H54 (cell line): ENCODE measurements at regions not wholly inside any gene's neighbourhood (a gene's known extent, or its start where the extent isn't known, plus 50 kb on each side); places are given as distances from the start of the nearest gene placed in this dataset.
"Not testable (repeated sequence)": the region's sequence is repeated elsewhere in the genome, so short reads cannot be mapped to it uniquely, and the experiment has no call there.

Experiments used
- DNase-seq: peaks from one replicate; pipeline ENCODE4 v3.0.0; 2011; ENCODE audit warnings: low spot score, mixed read lengths; ENCODE audit not compliant: insufficient read length
- FAIRE-seq: peaks from 3 replicates; lab custom pipeline; 2011; peaks lifted over from hg19 to GRCh38; lab: Jason Lieb, UNC
- POLR2A ChIP-seq: IDR thresholded peaks from 2 replicates; pipeline ENCODE4 v1.6.1; 2011; ENCODE audit warnings: low read depth, mild to moderate bottlenecking, low read length

DNA sequence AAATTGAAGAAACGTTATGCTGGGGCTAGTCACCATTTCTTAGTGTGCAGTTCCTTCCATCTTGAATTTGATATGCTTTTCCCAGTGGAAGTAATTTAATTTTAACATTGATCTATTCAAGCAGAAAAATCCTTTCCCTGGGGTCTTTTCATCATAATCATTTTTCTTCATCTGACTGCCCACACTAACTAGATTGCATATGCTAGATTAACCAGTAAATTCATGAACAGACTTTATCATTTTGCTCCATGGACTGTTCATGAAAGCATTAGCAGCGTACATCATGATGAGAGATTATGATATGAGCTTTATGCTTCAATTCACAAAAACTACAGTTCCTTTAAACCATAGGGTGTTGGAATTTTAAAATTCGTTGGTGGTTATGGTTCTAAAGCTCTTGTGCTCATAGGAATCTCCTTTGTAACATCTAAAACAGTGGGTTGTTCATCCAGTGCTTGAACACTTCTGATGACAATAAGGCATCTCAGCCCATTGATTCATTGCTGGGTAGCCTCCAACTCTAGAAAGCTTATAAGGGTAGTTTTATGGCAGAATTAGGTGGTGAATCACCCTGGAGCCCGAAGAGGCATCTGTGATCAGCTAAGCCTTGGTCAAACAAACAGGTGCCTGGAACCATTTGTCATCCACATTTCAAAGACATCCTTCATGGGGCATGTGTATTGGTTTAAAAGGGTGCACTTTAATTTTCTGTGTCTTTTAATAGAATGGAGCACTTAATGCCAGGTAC lies 77.2 kb upstream of the NDUFV2 start:
- FAIRE-seq (peak; percentile 96), DNase-seq (peak; percentile 40)
- no peak for TF ChIP-seq POLR2A

DNA sequence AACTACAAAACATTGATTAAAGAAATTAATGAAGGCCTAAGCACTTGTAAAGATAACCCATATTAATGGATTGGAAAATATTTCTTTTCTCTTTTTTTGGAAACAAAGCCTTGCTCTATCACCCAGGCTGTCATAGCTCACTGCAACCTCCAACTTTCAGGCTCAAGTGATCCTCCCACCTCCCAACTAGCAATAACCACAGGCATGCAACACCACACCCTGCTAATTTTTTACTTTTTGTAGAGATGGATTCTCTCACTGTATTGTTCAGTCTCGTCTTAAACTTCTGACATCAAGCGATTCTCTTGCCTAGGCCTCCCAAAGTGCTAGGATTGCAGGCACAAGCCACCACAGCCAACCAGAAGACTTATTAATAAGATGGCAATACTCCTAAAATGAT lies 73.4 kb upstream of the NDUFV2 start:
- FAIRE-seq (no peak), DNase-seq (no peak)
- TF ChIP-seq POLR2A: no peak

DNA sequence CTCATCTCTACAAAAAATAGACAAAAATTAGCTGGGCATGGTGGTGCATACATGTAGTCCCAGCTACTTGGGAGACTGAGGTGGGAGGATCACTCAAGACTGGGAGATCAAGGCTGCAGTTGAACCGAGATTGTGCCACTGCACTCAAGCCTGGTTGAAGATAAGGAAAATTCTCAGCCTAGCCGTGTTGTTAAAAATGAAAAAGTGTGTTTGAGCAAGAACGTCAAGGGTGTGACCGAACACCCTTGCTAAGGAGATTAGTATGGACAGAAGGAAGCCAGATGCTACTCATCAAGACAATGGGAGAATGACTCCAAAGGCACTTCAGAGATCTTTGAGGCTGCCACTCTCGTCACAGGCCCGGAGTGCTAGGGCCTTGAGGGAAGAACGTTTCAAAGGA lies 70.0 kb upstream of the NDUFV2 start:
- DNase-seq (no peak), FAIRE-seq (no peak)
- TF ChIP-seq POLR2A: no peak

DNA sequence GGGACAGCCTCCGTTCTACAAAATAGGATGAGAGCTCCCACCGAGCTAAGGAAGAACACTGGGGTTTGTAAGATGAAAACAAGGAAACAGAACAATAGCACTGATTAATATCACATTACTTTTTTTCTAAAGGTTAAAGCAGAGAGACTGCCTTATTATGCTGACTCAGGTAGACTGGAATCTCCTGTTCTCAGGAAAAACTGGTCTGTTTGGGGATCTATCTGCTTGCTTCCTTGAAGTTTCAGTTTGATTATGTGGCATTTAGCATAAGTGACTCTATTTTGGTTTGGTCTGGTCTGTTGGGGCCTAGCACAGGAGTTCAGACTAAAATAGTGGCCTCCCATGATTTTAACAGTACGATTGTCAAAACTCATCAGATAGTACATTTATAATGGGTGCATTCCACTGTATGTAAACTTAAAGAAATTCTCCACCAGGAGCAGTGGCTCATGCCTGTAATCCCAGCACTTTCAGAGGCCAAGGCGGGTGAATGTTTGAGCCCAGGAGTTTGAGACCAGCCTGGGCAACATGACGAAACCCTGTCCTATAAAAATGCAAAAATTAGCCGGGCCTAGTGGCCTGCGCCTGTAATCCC lies 64.1 kb upstream of the NDUFV2 start:
- peak; percentile 79 for FAIRE-seq
- TF ChIP-seq POLR2A: no peak
- no peak for DNase-seq

DNA sequence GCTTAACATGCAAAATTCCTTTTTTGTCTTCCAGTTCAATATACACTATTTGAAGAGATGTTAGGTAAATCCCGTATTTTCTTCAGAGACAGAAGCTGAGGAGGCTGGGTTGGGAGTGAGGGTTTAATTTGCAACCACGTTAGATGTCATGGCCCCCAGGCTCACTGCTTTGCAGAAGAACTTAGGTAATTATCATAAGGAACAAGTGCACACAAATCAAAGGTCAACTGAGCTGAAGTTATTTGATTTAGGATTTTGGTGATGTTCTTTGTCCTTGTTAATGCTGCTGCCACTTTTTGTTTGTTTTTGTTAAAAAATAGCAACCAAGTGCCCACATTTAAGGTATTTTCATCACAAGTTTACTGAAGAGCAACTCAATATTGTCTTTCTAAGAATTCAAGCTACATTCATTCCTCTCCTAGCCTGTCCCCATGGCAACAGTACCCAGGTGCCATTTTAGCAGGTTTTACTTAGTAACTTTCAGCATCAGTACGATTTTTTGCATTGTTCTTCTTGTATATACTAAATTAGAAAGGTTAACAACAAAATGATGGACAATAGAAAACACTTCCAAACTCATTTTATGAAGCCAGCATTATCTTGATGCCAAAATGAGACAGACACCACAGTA lies 62.9 kb upstream of the NDUFV2 start:
- FAIRE-seq (no peak), DNase-seq (no peak)
- no peak for TF ChIP-seq POLR2A

DNA sequence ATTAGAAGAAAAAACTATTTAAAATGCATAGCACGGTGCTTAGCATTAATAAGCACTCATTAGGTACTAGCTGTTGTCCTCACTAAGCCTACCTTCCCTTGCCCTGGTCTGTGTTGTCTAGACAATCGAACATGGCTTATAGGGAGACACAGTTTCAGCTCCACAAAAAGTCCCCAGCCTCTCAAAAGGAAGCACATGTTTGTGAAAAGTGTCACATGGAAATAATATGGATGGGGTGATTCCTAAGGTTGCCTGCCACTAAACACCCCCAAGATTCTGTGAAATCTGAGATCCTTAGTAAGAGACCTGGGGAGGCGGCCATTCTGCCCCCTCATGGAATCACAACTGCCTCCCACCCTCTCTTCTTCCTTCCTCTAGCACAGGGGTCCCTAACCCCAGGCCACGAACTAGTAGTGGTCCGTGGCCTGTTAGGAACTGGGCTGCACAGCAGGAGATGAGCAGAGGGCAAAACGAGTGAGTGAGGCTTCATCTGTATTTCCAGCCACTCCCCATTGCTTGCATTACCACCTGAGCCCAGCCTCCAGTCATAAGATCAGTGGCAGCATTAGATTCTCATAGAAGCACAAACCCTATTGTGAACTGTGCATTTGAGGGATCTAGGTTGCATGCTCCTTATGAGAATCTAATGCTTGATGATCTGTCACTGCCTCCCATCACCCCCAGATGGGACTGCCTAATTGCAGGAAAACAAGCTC lies 59.6 kb upstream of the NDUFV2 start:
- no peak for DNase-seq
- TF ChIP-seq POLR2A: no peak
- no peak for FAIRE-seq

DNA sequence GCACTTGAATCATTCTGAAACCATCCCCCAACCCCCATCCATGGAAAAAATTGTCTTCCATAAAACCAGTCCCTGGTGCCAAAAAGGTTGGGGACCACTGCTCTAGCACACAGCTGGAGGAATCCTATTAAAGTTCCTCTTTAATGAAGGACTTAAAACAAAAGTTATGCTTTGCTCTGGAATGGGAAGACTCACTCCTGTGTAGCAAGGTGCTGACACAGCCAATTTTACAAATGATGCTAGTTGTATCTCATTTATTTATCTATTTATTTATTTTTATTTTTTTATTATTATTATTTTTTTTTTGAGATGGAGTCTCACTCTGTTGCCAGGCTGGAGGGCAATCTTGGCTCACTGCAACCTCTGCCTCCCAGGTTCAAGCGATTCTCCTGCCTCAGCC lies 58.9 kb upstream of the NDUFV2 start:
- FAIRE-seq (no peak), DNase-seq (no peak)
- TF ChIP-seq POLR2A: no peak

DNA sequence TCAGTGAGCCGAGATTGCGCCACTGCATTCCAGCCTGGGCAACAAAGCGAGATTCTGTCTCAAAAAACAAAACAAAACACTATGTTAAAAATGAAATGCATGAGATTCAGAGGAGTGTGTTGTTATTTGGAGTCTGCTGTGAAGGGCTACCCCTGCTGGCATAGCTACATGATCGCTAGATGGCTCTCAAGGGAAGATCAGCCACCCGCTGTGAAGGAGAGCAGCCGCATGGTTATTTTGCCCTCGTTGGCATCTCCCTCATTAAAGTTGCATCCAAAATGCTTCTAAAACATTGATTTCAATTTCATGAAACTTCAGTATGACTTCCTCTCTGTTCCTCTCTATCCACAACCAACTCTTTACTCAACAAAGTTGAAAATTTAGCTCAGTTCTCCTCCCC lies 54.8 kb upstream of the NDUFV2 start:
- no peak for TF ChIP-seq POLR2A
- FAIRE-seq (no peak), DNase-seq (no peak)

DNA sequence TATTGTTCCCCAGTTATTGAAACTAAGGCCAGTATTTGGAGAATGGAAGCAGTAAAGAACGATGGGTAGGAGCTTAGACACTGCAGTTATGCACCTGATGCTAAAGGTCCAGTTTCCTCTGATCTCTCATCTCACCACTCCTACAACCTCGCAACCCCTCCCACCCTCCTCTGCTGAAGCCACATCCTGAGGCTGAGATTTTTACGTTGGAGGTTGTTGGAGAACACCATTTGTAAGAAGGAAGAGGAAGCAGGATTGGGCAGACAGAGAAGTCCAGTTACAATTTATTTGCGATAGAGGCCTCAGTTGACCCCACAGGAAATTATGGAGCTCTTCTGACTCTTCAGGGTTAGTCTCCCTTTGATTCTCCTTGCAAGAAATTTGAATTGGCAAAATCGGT lies 54.3 kb upstream of the NDUFV2 start:
- DNase-seq (no peak), FAIRE-seq (no peak)
- TF ChIP-seq POLR2A: no peak

DNA sequence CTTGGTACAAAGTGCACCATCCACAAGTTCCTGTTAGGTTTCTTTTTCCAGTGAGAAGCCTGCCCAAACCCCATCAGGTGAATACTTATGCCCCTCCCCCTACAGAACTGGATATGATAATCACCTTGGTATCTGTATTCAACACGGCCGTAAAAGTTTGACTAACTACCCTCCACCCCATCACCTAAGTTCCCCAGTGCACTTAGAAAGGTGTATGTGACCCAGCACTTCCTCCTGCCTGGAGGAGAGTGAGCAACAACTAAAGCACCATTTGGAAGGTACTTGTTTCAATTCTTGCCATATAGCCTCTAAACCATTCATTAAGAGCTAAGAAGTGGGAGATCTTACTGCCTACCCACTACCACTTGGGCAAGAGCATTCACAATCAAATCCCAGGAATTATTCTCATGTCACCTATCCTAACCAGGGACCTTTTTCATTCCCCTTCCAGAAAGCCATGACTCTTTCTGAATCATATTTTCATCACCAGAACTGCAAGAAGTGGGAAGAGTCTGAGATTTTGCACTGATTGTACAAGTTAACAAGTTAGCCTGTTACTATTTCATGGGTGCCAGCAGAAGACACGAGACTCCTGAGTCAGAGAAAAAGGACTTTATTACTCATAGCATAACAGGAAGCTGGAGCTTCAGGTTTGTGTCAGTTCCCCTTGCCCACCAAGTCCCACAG lies 53.5 kb upstream of the NDUFV2 start:
- TF ChIP-seq POLR2A: no peak
- DNase-seq (no peak), FAIRE-seq (no peak)

DNA sequence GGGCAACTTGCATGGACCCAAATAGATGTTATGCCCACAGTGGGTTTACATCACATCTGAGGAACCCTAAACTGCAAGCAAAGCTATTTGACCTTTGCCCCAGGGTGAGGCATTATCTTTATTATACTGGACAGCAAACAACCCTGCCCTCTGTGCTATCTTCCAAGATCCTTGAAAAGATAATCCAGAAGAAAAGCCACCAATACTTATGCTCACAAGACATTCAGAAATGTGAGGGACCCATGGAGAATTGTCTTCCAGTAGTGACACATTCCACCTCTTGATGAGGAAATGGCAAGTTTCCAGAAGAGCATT lies 53.0 kb upstream of the NDUFV2 start:
- DNase-seq: no peak
- no peak for TF ChIP-seq POLR2A
- FAIRE-seq: no peak

DNA sequence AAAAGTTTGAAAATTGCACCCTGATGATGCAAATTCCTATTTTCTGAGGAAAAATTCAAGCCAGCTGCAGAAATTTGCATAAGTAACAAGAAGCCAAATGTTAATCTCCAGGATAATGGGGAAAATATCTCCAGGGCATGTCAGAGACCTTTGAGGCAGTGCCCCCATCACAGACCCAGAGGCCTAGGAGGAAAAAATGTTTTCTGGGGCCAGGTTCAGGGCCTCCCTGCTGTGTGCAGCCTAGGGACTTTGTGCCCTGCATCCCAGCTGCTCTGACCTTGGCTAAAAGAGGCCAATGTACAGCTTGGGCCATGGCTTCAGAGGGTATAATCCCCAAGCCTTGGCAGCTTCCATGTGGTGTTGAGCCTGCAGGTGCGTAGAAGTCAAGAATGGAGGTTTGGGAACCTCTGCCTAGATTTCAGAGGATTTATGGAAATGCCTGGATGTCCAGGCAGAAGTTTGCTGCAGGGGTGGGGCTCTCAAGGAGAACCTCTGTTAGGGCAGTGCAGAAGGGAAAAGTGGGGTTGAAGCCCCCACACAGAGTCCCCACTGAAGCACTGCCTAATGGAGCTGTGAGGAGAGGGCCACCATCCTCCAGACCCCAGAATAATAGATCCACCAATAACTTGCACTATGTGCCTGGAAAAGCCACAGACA lies 51.7 kb upstream of the NDUFV2 start:
- FAIRE-seq, DNase-seq: not testable (repeated sequence)
